B cell (primary cell): ENCODE measurements at regions not wholly inside any gene's neighbourhood (a gene's known extent, or its start where the extent isn't known, plus 50 kb on each side); places are given as distances from the start of the nearest gene placed in this dataset.

Source experiments
- EZH2 ChIP-seq: IDR thresholded peaks from 2 replicates; pipeline ENCODE4 v1.6.1; 2012; ENCODE audit warnings: borderline replicate concordance, low read depth, mild to moderate bottlenecking, moderate library complexity, low read length; ENCODE audit not compliant: insufficient read depth, poor library complexity, severe bottlenecking
- TF ChIP-seq, protein P1 (sequence below): fragments of 200-600 bp; IDR thresholded peaks from one replicate; pipeline ENCODE4 v1.8.0; 2022; ENCODE audit warnings: antibody characterized with exemption, mild to moderate bottlenecking

GRCh38 chr14:33862261-33862802 is 88.5 kb downstream of the EGLN3 start:
- TF ChIP-seq, protein P1, sequence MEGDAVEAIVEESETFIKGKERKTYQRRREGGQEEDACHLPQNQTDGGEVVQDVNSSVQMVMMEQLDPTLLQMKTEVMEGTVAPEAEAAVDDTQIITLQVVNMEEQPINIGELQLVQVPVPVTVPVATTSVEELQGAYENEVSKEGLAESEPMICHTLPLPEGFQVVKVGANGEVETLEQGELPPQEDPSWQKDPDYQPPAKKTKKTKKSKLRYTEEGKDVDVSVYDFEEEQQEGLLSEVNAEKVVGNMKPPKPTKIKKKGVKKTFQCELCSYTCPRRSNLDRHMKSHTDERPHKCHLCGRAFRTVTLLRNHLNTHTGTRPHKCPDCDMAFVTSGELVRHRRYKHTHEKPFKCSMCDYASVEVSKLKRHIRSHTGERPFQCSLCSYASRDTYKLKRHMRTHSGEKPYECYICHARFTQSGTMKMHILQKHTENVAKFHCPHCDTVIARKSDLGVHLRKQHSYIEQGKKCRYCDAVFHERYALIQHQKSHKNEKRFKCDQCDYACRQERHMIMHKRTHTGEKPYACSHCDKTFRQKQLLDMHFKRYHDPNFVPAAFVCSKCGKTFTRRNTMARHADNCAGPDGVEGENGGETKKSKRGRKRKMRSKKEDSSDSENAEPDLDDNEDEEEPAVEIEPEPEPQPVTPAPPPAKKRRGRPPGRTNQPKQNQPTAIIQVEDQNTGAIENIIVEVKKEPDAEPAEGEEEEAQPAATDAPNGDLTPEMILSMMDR: no peak
- TF ChIP-seq EZH2: no peak
